Activated CD4-positive, alpha-beta T cell treated with anti-CD3 and anti-CD28 coated beads, Interleukin-2, amount 10 ng/mL, durations not matched to agents 24 days and 14 days (primary cell): ENCODE measurements at regions not wholly inside any gene's neighbourhood (a gene's known extent, or its start where the extent isn't known, plus 50 kb on each side); places are given as distances from the start of the nearest gene placed in this dataset.
A peak's percentile ranks its signal among the peaks of the same experiment; 100 is the strongest.
"Not testable (repeated sequence)": the region's sequence is repeated elsewhere in the genome, so short reads cannot be mapped to it uniquely, and the experiment has no call there.

Experiments
- DNase-seq: peaks from one replicate; pipeline ENCODE4 v3.0.0; 2022
- H3K27ac Mint-ChIP-seq: one replicate; pipeline ENCODE4 v1.8.0; 2022; ENCODE audit warnings: mild to moderate bottlenecking, mixed read lengths
- H3K27me3 Mint-ChIP-seq: one replicate; pipeline ENCODE4 v1.8.0; 2022; ENCODE audit warnings: mixed read lengths
- H3K36me3 Mint-ChIP-seq: one replicate; pipeline ENCODE4 v1.8.0; 2022; ENCODE audit warnings: low read depth, mild to moderate bottlenecking, mixed read lengths
- H3K4me1 Mint-ChIP-seq: one replicate; pipeline ENCODE4 v1.8.0; 2021; ENCODE audit warnings: mixed read lengths
- H3K4me3 Mint-ChIP-seq: one replicate; pipeline ENCODE4 v1.8.0; 2022; ENCODE audit warnings: mild to moderate bottlenecking, moderate library complexity, mixed read lengths
- H3K9me3 Mint-ChIP-seq: one replicate; pipeline ENCODE4 v1.8.0; 2021; ENCODE audit warnings: mixed read lengths
- intact Hi-C: fragments of 100-400 bp; cut with micrococcal nuclease; formaldehyde crosslinking; loops from one replicate; pipeline ENCODE4 v1.15.1; 2023

DNA sequence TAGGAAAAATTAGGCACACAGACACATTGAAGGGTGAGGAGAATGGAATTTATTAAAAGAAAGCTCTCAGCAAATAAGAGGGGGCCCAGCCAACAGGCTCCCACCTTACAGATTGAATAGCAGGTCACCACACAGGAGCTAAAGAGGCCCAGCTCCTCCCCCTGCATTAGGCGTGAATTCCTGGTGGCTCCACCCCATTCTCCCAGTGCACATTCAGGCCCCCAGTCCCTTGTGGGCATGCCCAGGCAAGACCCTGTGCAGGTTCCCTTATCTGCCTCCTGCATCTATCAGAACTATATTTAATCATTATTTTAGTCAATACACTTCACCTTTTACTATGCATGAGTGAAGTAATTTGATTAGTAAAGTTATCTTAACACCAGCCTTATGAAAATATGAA, 856.3 kb upstream of the NDST4 start:
- Mint-ChIP-seq H3K27ac (no peak overlapping the region), H3K27me3 (no peaks in the 10 kb centered on the region), H3K4me3 (no peak overlapping the region), H3K4me1 (no peaks in the 10 kb centered on the region), H3K9me3 (no peaks in the 10 kb centered on the region), H3K36me3 (no peaks in the 10 kb centered on the region)
- DNase-seq, result no peak
- intact Hi-C loops, result no loop called here

DNA sequence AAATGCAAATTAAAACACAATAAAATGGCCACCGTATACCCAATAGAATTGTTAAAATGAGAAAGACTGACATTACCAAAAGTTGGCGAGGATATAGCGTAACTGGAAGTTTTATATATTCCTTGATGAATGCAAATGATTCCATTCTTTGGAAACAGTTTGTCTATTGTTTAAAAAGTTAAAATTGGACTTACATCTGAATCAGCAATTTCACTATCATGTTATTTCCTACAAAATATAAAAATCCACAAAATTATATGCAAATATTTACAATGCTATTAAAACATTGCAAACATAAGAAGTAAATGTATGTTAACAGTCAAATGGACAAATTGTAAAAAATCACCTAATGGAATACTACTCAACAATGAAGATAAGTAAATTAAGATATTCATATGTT, 852.2 kb upstream of the NDST4 start:
- Mint-ChIP-seq H3K4me3 (no peak overlapping the region), H3K27ac (no peak overlapping the region), H3K9me3 (no peaks in the 10 kb centered on the region), H3K4me1 (no peaks in the 10 kb centered on the region), H3K27me3 (no peaks in the 10 kb centered on the region), H3K36me3 (no peaks in the 10 kb centered on the region)
- intact Hi-C loops, result no loop called here
- no peak for DNase-seq

GRCh38 chr4:115956054-115956796, 842.8 kb upstream of the NDST4 start:
- H3K4me3 Mint-ChIP-seq, H3K4me1 Mint-ChIP-seq, H3K27ac Mint-ChIP-seq, H3K9me3 Mint-ChIP-seq, H3K36me3 Mint-ChIP-seq, intact Hi-C loops, DNase-seq, H3K27me3 Mint-ChIP-seq: not testable (repeated sequence)

DNA sequence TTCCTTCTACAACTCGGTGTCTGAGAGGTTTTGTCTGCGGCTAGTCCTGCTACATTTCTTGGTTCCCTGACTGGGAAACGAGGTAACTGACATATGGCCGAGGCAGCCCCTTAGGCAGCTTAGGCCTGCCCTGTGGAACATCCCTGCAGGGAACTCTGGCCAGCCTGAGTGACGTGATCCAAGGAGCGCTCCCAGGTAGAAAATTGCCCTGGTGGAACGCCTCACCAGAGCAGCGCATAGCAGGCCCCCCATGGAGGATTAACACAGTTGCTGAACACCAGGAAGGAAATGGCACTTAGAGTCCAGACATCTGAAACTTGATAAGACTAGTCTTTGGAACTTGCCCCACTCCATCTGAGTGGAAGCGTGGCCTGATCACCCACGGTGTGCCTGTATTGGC, 837.4 kb upstream of the NDST4 start:
- Mint-ChIP-seq H3K4me1 (peaks cover 4% of the 10 kb centered on the region), H3K27ac (no peak overlapping the region), H3K9me3 (peaks cover 4% of the 10 kb centered on the region), H3K27me3 (no peaks in the 10 kb centered on the region), H3K36me3 (no peaks in the 10 kb centered on the region), H3K4me3 (no peak overlapping the region)
- no peak for DNase-seq
- intact Hi-C loops, result no loop called here

DNA sequence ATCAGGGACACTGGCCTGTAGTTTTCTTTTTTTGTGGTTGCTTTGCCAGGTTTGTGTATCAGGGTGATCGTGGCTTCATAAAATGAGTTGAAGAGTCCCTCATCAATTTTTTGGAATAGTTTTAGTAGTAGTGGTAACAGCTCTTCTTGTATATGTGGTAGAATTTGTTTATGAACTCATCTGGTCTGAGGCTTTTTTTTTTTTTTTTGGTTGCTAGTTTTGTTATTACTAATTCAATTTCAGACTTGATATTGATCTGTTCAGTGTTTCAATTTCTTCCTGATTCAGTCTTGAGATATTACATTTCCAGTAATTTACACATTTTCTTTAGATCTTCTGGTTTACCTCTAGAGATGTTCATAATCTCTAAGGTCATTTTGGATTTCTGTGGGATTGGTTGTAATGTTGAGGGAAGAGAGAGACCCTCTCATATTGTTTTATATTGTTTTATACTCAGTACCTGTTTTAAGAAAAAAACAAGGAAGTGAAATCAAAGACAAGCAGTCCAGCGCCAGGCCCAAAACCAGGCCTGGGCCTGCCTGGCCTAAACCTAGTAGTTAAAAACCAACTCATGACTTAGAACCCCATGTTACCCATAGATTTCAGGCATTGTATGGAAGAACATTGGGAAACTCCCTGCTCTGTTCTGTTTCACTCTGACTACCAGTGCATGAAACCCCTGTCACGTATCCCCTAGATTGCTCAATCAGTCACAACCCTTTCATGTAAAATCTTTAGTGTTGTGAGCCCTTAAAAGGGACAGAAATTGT, 836.7 kb upstream of the NDST4 start:
- intact Hi-C loops, H3K4me3 Mint-ChIP-seq, H3K9me3 Mint-ChIP-seq, H3K36me3 Mint-ChIP-seq, H3K27me3 Mint-ChIP-seq, H3K4me1 Mint-ChIP-seq, DNase-seq: not testable (repeated sequence)
- peak overlapping the region; percentile 35 for H3K27ac Mint-ChIP-seq

GRCh38 chr4:115945026-115945425, 831.6 kb upstream of the NDST4 start:
- Mint-ChIP-seq H3K27ac (no peak overlapping the region), H3K36me3 (no peaks in the 10 kb centered on the region), H3K27me3 (no peaks in the 10 kb centered on the region), H3K4me1 (peaks cover 2% of the 10 kb centered on the region), H3K9me3 (no peaks in the 10 kb centered on the region), H3K4me3 (no peak overlapping the region)
- intact Hi-C loops, result no loop called here
- no peak for DNase-seq

DNA sequence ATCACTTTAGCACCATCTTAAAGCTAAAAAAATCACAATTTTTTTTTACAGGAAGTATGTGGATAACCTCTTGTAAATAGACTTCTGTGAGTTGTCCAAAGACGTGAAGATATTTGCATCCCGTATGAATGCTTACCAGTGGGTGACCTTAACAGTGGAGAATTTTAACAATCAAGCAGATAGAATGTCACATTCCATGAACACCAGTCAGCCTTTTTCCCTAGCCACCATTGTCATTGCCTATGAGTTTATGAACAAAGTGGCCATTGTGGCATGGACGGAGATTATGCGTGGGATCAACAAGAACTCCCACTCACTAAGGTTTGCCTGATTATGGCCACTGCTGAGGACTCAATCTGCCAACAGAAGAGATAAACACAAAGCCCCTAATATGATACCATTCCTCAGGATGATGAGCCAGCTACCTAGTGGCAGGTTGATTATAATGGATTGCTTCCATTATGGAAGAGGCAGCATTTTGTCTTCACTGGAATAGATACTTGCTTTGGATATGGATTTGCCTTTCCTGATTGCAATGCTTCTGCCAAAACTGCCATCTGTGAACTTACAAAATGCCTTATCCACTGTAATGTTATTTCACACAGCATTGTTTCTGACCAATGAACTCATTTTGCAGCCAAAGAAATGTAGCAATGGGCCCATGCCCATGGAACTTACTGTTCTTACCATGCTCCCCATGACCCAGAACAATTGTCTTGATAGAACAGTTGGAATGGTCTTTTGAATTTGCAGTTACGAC, 830.9 kb upstream of the NDST4 start:
- intact Hi-C loops, result no loop called here
- no peaks in the 10 kb centered on the region for H3K9me3 Mint-ChIP-seq
- no peaks in the 10 kb centered on the region for H3K27me3 Mint-ChIP-seq
- H3K4me3 Mint-ChIP-seq, result no peak overlapping the region
- no peak for DNase-seq
- no peaks in the 10 kb centered on the region for H3K4me1 Mint-ChIP-seq
- no peak overlapping the region for H3K27ac Mint-ChIP-seq
- H3K36me3 Mint-ChIP-seq, result no peaks in the 10 kb centered on the region

DNA sequence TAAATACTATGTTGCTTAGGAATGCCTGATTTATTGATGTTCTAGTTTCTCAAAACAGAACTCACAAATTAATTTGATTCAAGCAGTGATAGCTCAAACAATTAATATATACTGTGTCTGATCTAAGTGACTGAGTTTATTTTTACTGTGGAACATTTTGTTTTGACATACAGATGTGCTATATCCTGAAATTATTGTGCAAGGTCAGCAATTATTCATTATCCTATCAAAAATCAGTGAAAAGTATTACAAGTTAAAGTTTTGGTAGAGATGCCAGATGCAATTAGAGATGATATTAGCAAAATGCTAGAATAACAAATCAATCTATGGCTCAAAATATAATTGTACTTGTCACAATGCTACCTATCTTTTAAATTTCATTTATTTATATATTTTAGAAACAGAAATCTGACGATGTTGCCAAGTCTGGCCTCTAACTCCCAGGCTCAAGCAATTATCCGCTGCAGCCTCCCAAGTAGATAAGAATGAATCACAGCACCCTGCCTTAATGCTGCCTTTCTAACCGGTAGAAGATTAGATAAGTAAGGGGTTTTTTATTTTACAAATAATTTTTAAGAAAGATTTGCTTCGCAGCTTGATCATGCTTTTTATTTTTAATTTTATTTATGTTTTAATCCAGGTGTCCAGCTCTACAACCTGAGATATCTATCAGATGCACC, 825.5 kb upstream of the NDST4 start:
- no peaks in the 10 kb centered on the region for H3K9me3 Mint-ChIP-seq
- intact Hi-C loops, result no loop called here
- no peaks in the 10 kb centered on the region for H3K36me3 Mint-ChIP-seq
- no peaks in the 10 kb centered on the region for H3K27me3 Mint-ChIP-seq
- no peak overlapping the region for H3K4me3 Mint-ChIP-seq
- no peak overlapping the region for H3K27ac Mint-ChIP-seq
- no peak for DNase-seq
- no peaks in the 10 kb centered on the region for H3K4me1 Mint-ChIP-seq

DNA sequence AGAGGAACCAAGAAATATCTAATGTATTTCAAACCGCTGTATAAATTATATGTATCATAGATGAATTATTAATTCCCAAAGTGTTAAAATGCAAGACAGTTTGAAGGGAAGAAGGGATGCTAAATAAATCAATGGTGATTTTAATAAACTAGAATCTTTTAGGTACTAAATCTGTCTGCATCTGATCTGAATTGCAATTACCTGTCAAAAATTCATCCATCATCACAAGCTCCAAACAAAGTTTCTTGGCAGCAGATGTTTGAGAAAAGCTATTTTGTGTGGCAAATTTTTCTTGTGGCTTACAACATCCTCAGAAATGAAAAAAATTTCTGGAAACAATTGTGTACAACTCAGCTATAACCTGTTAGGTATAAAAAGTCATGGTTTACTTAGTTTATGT, 816.0 kb upstream of the NDST4 start:
- H3K9me3 Mint-ChIP-seq, result no peaks in the 10 kb centered on the region

GRCh38 chr4:115927382-115927781, 814.0 kb upstream of the NDST4 start:
- H3K4me3 Mint-ChIP-seq, result no peak overlapping the region
- H3K27ac Mint-ChIP-seq, result no peak overlapping the region

More for the DNA sequence above, 816.0 kb upstream of the NDST4 start:
- Mint-ChIP-seq H3K36me3 (no peaks in the 10 kb centered on the region), H3K27ac (no peak overlapping the region), H3K27me3 (no peaks in the 10 kb centered on the region), H3K4me3 (no peak overlapping the region), H3K4me1 (no peaks in the 10 kb centered on the region)
- intact Hi-C loops, result no loop called here
- no peak for DNase-seq

GRCh38 chr4:115923152-115923551, 809.7 kb upstream of the NDST4 start:
- Mint-ChIP-seq H3K27me3 (no peaks in the 10 kb centered on the region), H3K27ac (no peak overlapping the region), H3K36me3 (no peaks in the 10 kb centered on the region), H3K4me1 (no peaks in the 10 kb centered on the region), H3K4me3 (no peak overlapping the region), H3K9me3 (no peaks in the 10 kb centered on the region)
- no peak for DNase-seq
- intact Hi-C loops, result no loop called here

More at GRCh38 chr4:115927382-115927781, 814.0 kb upstream of the NDST4 start:
- Mint-ChIP-seq H3K36me3 (no peaks in the 10 kb centered on the region), H3K27me3 (no peaks in the 10 kb centered on the region), H3K9me3 (no peaks in the 10 kb centered on the region), H3K4me1 (no peaks in the 10 kb centered on the region)
- intact Hi-C loops, result no loop called here
- DNase-seq, result no peak

- DNase-seq, result no peak
- Mint-ChIP-seq H3K27ac (no peak overlapping the region), H3K4me3 (no peak overlapping the region), H3K36me3 (no peaks in the 10 kb centered on the region), H3K9me3 (peaks cover 4% of the 10 kb centered on the region), H3K27me3 (no peaks in the 10 kb centered on the region), H3K4me1 (no peaks in the 10 kb centered on the region)
- intact Hi-C loops, result no loop called here
Measured at GRCh38 chr4:115920637-115921036, 807.2 kb upstream of the NDST4 start.

- Mint-ChIP-seq H3K27me3 (no peaks in the 10 kb centered on the region), H3K4me3 (no peak overlapping the region), H3K27ac (no peak overlapping the region), H3K4me1 (no peaks in the 10 kb centered on the region), H3K36me3 (no peaks in the 10 kb centered on the region), H3K9me3 (peaks cover 4% of the 10 kb centered on the region)
- intact Hi-C loops, result no loop called here
- DNase-seq, result no peak
Measured at GRCh38 chr4:115918149-115918548, 804.7 kb upstream of the NDST4 start.

- Mint-ChIP-seq H3K4me1 (no peaks in the 10 kb centered on the region), H3K4me3 (no peak overlapping the region), H3K27ac (no peak overlapping the region), H3K9me3 (peaks cover 9% of the 10 kb centered on the region), H3K36me3 (no peaks in the 10 kb centered on the region), H3K27me3 (no peaks in the 10 kb centered on the region)
- intact Hi-C loops, result no loop called here
- no peak for DNase-seq
Measured at GRCh38 chr4:115906428-115906827, 793.0 kb upstream of the NDST4 start.
